Central memory CD8-positive, alpha-beta T cell (primary cell): ENCODE measurements at regions not wholly inside any gene's neighbourhood (a gene's known extent, or its start where the extent isn't known, plus 50 kb on each side); places are given as distances from the start of the nearest gene placed in this dataset.

ENCODE experiments used
- ATAC-seq: fragments of 150-1000 bp; cut with Tn5 transposase; replicated peaks from 2 replicates; pipeline ENCODE4 v1.10.0; 2022; ENCODE audit warnings: mild to moderate bottlenecking, moderate FRiP score, moderate number of reproducible peaks; ENCODE audit not compliant: poor library complexity, severe bottlenecking; ENCODE audit errors: extremely low read depth
- DNase-seq, 2 donors: peaks; one replicate each; pipeline ENCODE4 v3.0.0; 2021; ENCODE audit warnings: low spot score in 2 of 2
- H3K27ac Mint-ChIP-seq: one replicate; pipeline ENCODE4 v1.8.0; 2022; ENCODE audit warnings: low read depth, mild to moderate bottlenecking, moderate library complexity, mixed read lengths
- H3K27me3 Mint-ChIP-seq: one replicate; pipeline ENCODE4 v1.8.0; 2022; ENCODE audit warnings: mixed read lengths
- H3K36me3 Mint-ChIP-seq: one replicate; pipeline ENCODE4 v1.8.0; 2022; ENCODE audit warnings: mild to moderate bottlenecking, moderate library complexity, mixed read lengths; ENCODE audit not compliant: insufficient read depth
- H3K4me1 Mint-ChIP-seq: one replicate; pipeline ENCODE4 v1.8.0; 2022; ENCODE audit warnings: mixed read lengths
- H3K4me3 Mint-ChIP-seq: one replicate; pipeline ENCODE4 v1.8.0; 2022; ENCODE audit warnings: mild to moderate bottlenecking, moderate library complexity, mixed read lengths
- H3K9me3 Mint-ChIP-seq: one replicate; pipeline ENCODE4 v1.8.0; 2022; ENCODE audit warnings: mixed read lengths

GRCh38 chr9:19516348-19516747 lies 107.5 kb downstream of the ACER2 start:
- DNase-seq (no peak), ATAC-seq (no peak)
- Mint-ChIP-seq H3K9me3 (no peaks in the 10 kb centered on the region), H3K27ac (no peak overlapping the region), H3K27me3 (peaks cover 50% of the 10 kb centered on the region), H3K4me3 (no peak overlapping the region), H3K4me1 (no peaks in the 10 kb centered on the region), H3K36me3 (no peaks in the 10 kb centered on the region)

- H3K27me3 Mint-ChIP-seq = peaks cover 43% of the 10 kb centered on the region
- H3K36me3 Mint-ChIP-seq = no peaks in the 10 kb centered on the region
- no peak overlapping the region for H3K27ac Mint-ChIP-seq
- no peak for DNase-seq
- H3K4me3 Mint-ChIP-seq = no peak overlapping the region
- no peaks in the 10 kb centered on the region for H3K4me1 Mint-ChIP-seq
- no peak for ATAC-seq
- H3K9me3 Mint-ChIP-seq = no peaks in the 10 kb centered on the region
These were observed 105.0 kb downstream of the ACER2 start for GRCh38 chr9:19513671-19514275.

- ATAC-seq (no peak), DNase-seq (no peak)
- no peaks in the 10 kb centered on the region for H3K36me3 Mint-ChIP-seq
- peaks cover 38% of the 10 kb centered on the region for H3K27me3 Mint-ChIP-seq
- H3K4me3 Mint-ChIP-seq = no peak overlapping the region
- no peaks in the 10 kb centered on the region for H3K9me3 Mint-ChIP-seq
- H3K4me1 Mint-ChIP-seq = no peaks in the 10 kb centered on the region
- H3K27ac Mint-ChIP-seq = no peak overlapping the region
These were observed 103.5 kb downstream of the ACER2 start for GRCh38 chr9:19512103-19512832.

- Mint-ChIP-seq H3K4me3 (no peak overlapping the region), H3K9me3 (no peaks in the 10 kb centered on the region), H3K36me3 (no peaks in the 10 kb centered on the region), H3K4me1 (no peaks in the 10 kb centered on the region), H3K27me3 (peaks cover 40% of the 10 kb centered on the region), H3K27ac (no peak overlapping the region)
- DNase-seq = no peak
- ATAC-seq = no peak
These were observed 102.9 kb downstream of the ACER2 start for GRCh38 chr9:19511694-19512093.

GRCh38 chr9:19510907-19511306 lies 102.1 kb downstream of the ACER2 start:
- DNase-seq (no peak), ATAC-seq (no peak)
- Mint-ChIP-seq H3K9me3 (no peaks in the 10 kb centered on the region), H3K4me3 (no peak overlapping the region), H3K4me1 (no peaks in the 10 kb centered on the region), H3K27ac (no peak overlapping the region), H3K36me3 (no peaks in the 10 kb centered on the region), H3K27me3 (peaks cover 33% of the 10 kb centered on the region)
